Mesothelial cell of epicardium (in vitro differentiated cells): ENCODE measurements at regions not wholly inside any gene's neighbourhood (a gene's known extent, or its start where the extent isn't known, plus 50 kb on each side); places are given as distances from the start of the nearest gene placed in this dataset.

Source experiments
- DNase-seq, 2 experiments: peaks; one replicate each; pipeline ENCODE4 v3.0.0; 2021; ENCODE audit warnings: low spot score in 2 of 2; ENCODE audit not compliant: unreplicated experiment in 2 of 2
- H3K27ac Mint-ChIP-seq: 2 replicates; pipeline ENCODE4 v1.8.0; 2021; ENCODE audit warnings: mixed read lengths
- H3K27me3 Mint-ChIP-seq: 2 replicates; pipeline ENCODE4 v1.8.0; 2021; ENCODE audit warnings: low read depth, mixed read lengths
- H3K36me3 Mint-ChIP-seq: 2 replicates; pipeline ENCODE4 v1.8.0; 2021; ENCODE audit warnings: mixed read lengths
- H3K4me1 Mint-ChIP-seq: 2 replicates; pipeline ENCODE4 v1.8.0; 2021; ENCODE audit warnings: mixed read lengths
- H3K4me3 Mint-ChIP-seq: 2 replicates; pipeline ENCODE4 v1.8.0; 2021; ENCODE audit warnings: mild to moderate bottlenecking, moderate library complexity, mixed read lengths
- H3K9me3 Mint-ChIP-seq: 2 replicates; pipeline ENCODE4 v1.8.0; 2021; ENCODE audit warnings: mixed read lengths
- TF ChIP-seq, protein P1 (sequence below): fragments of 200-600 bp; sonication (generic); IDR thresholded peaks from one replicate; pipeline ENCODE4 v1.5.0; 2021; ENCODE audit warnings: antibody characterized with exemption; ENCODE audit not compliant: unreplicated experiment

- H3K9me3 Mint-ChIP-seq: no peaks in the 10 kb centered on the region
- no peak overlapping the region for H3K4me3 Mint-ChIP-seq
- H3K36me3 Mint-ChIP-seq: no peaks in the 10 kb centered on the region
- H3K4me1 Mint-ChIP-seq: no peaks in the 10 kb centered on the region
- TF ChIP-seq, protein P1, sequence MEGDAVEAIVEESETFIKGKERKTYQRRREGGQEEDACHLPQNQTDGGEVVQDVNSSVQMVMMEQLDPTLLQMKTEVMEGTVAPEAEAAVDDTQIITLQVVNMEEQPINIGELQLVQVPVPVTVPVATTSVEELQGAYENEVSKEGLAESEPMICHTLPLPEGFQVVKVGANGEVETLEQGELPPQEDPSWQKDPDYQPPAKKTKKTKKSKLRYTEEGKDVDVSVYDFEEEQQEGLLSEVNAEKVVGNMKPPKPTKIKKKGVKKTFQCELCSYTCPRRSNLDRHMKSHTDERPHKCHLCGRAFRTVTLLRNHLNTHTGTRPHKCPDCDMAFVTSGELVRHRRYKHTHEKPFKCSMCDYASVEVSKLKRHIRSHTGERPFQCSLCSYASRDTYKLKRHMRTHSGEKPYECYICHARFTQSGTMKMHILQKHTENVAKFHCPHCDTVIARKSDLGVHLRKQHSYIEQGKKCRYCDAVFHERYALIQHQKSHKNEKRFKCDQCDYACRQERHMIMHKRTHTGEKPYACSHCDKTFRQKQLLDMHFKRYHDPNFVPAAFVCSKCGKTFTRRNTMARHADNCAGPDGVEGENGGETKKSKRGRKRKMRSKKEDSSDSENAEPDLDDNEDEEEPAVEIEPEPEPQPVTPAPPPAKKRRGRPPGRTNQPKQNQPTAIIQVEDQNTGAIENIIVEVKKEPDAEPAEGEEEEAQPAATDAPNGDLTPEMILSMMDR: no peak
- H3K27ac Mint-ChIP-seq: no peak overlapping the region
- DNase-seq: no peak
- peaks cover 1% of the 10 kb centered on the region for H3K27me3 Mint-ChIP-seq
These were observed 1273.8 kb upstream of the ADGRB3 start for GRCh38 chr6:67361264-67361663.

DNA sequence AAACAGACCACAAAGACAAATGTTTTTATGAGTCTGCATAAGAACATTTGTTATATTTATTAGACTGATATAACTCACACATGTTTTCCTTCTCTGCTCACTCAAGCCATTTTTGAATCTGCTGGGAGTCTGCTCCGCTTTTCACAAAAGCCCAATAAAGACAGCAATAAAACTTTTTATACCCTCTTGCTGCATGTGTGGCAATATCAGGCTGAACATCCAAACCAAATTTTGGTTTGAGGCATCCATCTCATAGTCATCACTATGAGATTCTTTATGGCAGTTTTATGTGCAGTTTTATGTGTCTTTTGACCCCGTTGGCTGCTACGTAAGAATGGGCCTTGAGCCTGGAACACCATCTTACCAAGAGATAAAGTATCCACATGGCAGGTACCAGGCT lies 1276.8 kb upstream of the ADGRB3 start:
- Mint-ChIP-seq H3K36me3 (no peaks in the 10 kb centered on the region), H3K27ac (no peak overlapping the region), H3K4me1 (no peaks in the 10 kb centered on the region), H3K27me3 (peaks cover 4% of the 10 kb centered on the region), H3K4me3 (no peak overlapping the region), H3K9me3 (no peaks in the 10 kb centered on the region)
- TF ChIP-seq, protein P1: no peak
- no peak for DNase-seq

- Mint-ChIP-seq H3K36me3 (no peaks in the 10 kb centered on the region), H3K9me3 (no peaks in the 10 kb centered on the region), H3K4me3 (no peak overlapping the region), H3K27ac (no peak overlapping the region), H3K27me3 (peaks cover 4% of the 10 kb centered on the region), H3K4me1 (no peaks in the 10 kb centered on the region)
- TF ChIP-seq, protein P1: no peak
- no peak for DNase-seq
These were observed 1281.2 kb upstream of the ADGRB3 start for GRCh38 chr6:67353861-67354260.

DNA sequence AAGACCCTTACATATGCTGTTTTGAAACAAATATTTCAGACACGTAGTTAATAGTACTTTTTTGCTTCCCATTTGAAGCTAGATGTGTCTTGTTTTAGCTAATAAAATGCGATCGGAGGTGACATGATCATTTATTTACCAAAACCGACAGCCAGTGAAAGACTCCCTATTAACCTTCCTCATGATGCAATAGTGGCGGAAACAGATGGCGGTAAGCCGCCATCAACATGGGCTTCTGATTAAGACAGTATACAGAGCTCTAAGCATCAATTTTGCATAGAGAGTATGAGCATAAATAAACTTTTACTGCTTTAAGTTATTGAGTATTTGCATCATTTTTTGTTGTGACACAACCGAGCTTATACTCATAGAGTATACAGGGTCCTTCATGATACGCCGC lies 1282.4 kb upstream of the ADGRB3 start:
- no peak overlapping the region for H3K4me3 Mint-ChIP-seq
- H3K9me3 Mint-ChIP-seq: no peaks in the 10 kb centered on the region
- H3K27me3 Mint-ChIP-seq: peaks cover 4% of the 10 kb centered on the region
- no peaks in the 10 kb centered on the region for H3K36me3 Mint-ChIP-seq
- DNase-seq: no peak
- no peaks in the 10 kb centered on the region for H3K4me1 Mint-ChIP-seq
- H3K27ac Mint-ChIP-seq: no peak overlapping the region
- TF ChIP-seq, protein P1: no peak

DNA sequence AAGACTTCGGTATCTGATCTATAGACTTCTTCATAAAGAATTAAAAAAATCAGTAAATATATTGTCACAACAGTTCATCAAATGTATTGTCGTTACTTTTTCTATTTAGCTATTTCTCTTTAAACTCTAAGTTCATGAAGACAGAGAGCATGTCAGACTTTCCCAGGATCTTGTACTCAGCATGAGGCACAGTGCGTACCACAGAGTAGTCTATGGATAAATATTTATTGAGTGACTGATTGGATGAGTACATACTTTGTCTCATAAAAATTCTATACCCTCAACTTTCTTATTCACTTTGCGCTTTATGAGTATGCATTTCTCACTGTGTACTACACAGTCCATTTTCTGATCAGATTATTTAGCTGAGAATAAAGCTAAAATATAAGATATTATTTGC lies 1284.4 kb upstream of the ADGRB3 start:
- Mint-ChIP-seq H3K36me3 (no peaks in the 10 kb centered on the region), H3K27me3 (no peaks in the 10 kb centered on the region), H3K4me3 (no peak overlapping the region), H3K27ac (no peak overlapping the region), H3K9me3 (peaks cover 12% of the 10 kb centered on the region), H3K4me1 (no peaks in the 10 kb centered on the region)
- no peak for DNase-seq
- TF ChIP-seq, protein P1: no peak

DNA sequence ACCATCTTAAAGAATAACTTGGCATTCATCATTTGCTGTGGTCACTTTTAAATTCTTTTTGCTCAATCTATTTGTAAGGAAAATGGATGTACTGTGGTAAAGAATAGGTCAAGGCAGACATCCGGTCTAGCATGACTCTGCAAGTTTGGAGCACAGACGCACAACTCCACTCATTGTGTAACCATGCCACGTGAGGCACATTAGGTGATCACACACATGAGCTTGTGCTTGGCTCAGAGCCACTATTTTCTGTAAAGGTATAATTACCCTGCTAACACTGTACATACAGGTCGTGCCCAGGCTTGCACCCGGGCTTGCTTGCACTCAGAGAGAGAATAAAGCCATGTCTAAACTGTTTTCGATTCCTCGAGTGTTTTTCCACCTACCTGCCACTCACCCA lies 1289.1 kb upstream of the ADGRB3 start:
- Mint-ChIP-seq H3K36me3 (no peaks in the 10 kb centered on the region), H3K27me3 (no peaks in the 10 kb centered on the region), H3K4me3 (no peak overlapping the region), H3K9me3 (peaks cover 15% of the 10 kb centered on the region), H3K4me1 (no peaks in the 10 kb centered on the region), H3K27ac (no peak overlapping the region)
- TF ChIP-seq, protein P1: no peak
- DNase-seq: no peak
